ENCODE measurements at regions not wholly inside any gene's neighbourhood (a gene's known extent, or its start where the extent isn't known, plus 50 kb on each side); places are given as distances from the start of the nearest gene placed in this dataset.
A peak's percentile ranks its signal among the peaks of the same experiment; 100 is the strongest.

GRCh38 chr2:164066095-164066494 lies 330.3 kb upstream of the FIGN start (continued):
- TF ChIP-seq PRDM6 (tag by site-specific recombination; IDR thresholded peaks at IDR 0.05) = peak; percentile 92
- TF ChIP-seq BCL11B (tag by site-specific recombination; IDR thresholded peaks at IDR 0.05; ENCODE audit: low read depth) = peak; percentile 80
- TF ChIP-seq ZBTB1 (tag by site-specific recombination; IDR thresholded peaks at IDR 0.05) = peak; percentile 71; the same call in 1 of the 2 replicates
- TF ChIP-seq ZNF660 (tag by site-specific recombination; IDR thresholded peaks at IDR 0.05) = 0 out of 2 replicates have a peak, but pooled peaks have one; percentile 27
- TF ChIP-seq FEZF1 (tag by site-specific recombination; IDR thresholded peaks at IDR 0.05) = peak; percentile 92
- TF ChIP-seq PRDM4 (tag by site-specific recombination; IDR thresholded peaks at IDR 0.05) = peak; percentile 88
- TF ChIP-seq ZNF776 (tag by site-specific recombination; IDR thresholded peaks at IDR 0.05; ENCODE audit: borderline replicate concordance) = no peak
- 0 out of 2 replicates have a peak, but pooled peaks have one; percentile 12 for TF ChIP-seq TRIM28 (IDR thresholded peaks at IDR 0.05; ENCODE audit: borderline replicate concordance, low read length)
- peak; percentile 80; the same call in 1 of the 2 replicates for TF ChIP-seq TSHZ1 (tag by site-specific recombination; IDR thresholded peaks at IDR 0.05; ENCODE audit: borderline replicate concordance)
- TF ChIP-seq ZNF501 (tag by site-specific recombination; IDR thresholded peaks at IDR 0.05) = 0 out of 2 replicates have a peak, but pooled peaks have one; percentile 54
- TF ChIP-seq INSM2 (tag by site-specific recombination; IDR thresholded peaks at IDR 0.05) = peak; percentile 77
- TF ChIP-seq ZNF76 (tag by site-specific recombination; IDR thresholded peaks at IDR 0.05; ENCODE audit: borderline replicate concordance, low read depth) = no peak
- TF ChIP-seq ZNF423 (tag by site-specific recombination; IDR thresholded peaks at IDR 0.05) = no peak
- TF ChIP-seq ZNF391 (tag by site-specific recombination; IDR thresholded peaks at IDR 0.05; ENCODE audit: borderline replicate concordance, low read depth) = peak; percentile 66; the same call in 1 of the 2 replicates
- TF ChIP-seq ZNF398 (tag by site-specific recombination; IDR thresholded peaks at IDR 0.05) = no peak
- peak; percentile 87 for TF ChIP-seq ZBTB44 (tag by site-specific recombination; IDR thresholded peaks at IDR 0.05)
- peak; percentile 85 for TF ChIP-seq ZNF366 (tag by site-specific recombination; conservative IDR thresholded peaks at IDR 0.05)
- TF ChIP-seq REPIN1 (tag by site-specific recombination; IDR thresholded peaks at IDR 0.05; ENCODE audit: low read depth) = no peak
- peak; percentile 50; the same call in 1 of the 2 replicates for TF ChIP-seq BCL11A (tag by site-specific recombination; IDR thresholded peaks at IDR 0.05; ENCODE audit: low read depth)
- peak; percentile 90 for TF ChIP-seq WT1 (tag by site-specific recombination; IDR thresholded peaks at IDR 0.05)
- peak; percentile 68 for TF ChIP-seq OVOL3 (tag by site-specific recombination; IDR thresholded peaks at IDR 0.05)
- 0 out of 2 replicates have a peak, but pooled peaks have one; percentile 16 for TF ChIP-seq ZNF362 (tag by site-specific recombination; IDR thresholded peaks at IDR 0.05)
- peak; percentile 2; the same call in 1 of the 2 replicates for TF ChIP-seq ZNF654 (tag by site-specific recombination; IDR thresholded peaks at IDR 0.05; ENCODE audit: low read depth)

Measured in HEK293 (cell line).